ENCODE measurements at regions not wholly inside any gene's neighbourhood (a gene's known extent, or its start where the extent isn't known, plus 50 kb on each side); places are given as distances from the start of the nearest gene placed in this dataset.

DNA sequence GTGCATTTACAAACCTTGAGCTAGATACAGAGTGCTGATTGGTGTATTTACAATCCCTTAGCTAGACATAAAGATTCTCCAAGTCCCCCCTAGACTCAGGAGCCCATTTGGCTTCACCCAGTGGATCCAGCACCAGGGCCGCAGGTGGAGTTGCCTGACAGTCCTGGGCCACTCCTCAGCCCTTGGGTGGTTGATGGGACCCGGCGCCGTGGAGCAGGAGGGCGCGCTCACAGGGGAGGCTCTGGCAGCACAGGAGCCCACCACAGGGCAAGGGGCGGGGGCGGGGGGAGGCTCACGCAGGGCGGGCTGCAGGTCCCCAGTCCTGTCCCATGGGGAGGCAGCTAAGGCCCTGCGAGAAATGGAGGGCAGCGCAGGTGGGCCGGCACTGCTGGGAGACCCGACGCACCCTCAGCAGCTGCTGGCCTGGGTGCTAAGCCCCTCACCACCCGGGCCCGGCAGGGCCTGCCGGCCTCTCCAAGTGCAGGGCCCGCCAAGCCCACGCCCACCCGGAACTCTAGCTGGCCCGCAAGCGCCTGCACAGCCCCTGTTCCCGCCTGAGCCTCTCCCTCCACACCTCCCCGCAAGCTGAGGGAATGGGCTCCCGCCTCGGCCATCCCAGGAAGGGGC, 613.5 kb downstream of the TLE4 start:
- no peak for DNase-seq (ENCODE audit: low read depth in 1 of 2, low spot score in 1 of 2)

DNA sequence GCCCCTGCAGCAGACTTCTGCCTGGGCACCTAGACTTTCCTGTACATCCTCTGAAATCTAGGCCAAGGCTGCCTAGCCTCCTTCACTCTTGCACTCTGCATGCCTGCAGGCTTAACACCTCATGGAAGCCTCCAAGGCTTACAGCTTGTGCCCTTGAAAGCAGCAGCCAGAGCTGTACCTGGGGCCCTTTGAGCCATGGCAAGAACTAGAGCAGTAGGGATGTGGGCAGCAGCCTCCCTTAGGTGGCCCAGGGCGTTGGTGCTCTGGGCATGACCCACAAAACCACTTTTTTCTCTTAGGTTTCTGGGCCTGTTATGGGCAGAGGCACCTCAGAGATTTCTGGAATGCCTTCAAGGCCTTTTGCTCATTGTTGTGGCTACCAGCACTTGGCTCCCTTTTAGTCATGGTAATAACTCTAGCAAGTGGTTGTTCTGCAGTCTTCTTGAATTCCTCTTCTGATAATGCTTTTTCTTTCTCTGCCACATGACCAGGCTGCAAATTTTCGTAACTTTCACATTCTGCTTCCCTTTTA, 606.2 kb downstream of the TLE4 start:
- no peak for DNase-seq (ENCODE audit: low read depth in 1 of 2, low spot score in 1 of 2)

DNA sequence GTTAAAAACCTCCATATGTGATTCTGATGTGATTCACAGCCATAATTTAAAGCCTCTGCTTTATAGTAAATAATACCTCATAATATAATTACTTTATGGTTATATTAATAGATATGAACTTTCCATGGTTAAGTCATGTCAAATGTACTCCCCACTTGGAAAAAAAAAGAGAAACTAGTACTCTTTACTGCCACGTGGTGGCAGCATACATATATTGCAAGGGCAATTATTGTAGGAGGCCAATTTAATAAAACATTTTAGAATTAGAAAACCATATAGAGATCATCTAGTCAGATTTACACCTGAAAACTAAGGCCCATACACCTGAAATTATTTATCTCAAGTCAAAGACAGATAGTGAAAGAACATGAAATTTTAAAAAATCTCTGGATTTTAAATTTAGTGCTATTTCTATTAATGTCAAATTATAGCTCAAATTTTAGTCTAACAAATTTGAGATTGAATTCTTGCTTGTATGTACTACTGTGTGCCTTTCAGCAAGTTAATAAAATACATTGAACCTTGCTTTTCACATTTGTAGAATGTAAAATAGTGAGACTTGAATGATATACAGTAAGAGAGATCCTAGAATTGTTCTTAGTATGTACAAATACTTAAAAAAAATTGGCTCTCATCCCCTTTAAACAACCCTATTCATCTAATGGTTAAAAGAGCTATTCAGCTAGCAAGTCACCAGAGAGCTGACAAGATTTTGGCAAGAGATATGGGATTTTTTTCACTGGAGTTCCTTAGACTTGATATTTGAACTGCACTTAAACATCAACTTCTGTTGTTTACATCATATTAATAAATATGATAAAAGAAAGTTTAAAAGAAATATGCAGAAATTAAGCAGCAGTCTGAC, 603.8 kb downstream of the TLE4 start:
- no peak for DNase-seq (ENCODE audit: low read depth in 1 of 2, low spot score in 1 of 2)

DNA sequence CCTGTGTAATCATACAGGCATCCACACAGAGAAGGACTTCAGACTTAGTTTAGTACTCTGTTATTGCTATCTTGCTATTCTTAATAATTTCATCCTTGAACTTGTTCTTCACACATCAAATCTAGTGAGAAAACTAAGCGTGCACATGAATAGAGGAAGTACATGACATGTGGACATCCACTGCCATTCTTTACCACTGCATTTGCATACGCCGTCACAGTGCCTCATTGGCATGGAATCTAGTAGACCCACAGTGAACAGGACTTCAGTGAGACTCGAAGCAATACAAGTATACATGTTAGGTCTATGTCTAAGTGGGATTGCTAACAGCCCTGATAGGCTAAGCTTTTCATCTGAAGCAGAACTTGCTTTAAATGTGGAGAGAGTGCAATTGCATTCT, 592.1 kb downstream of the TLE4 start:
- DNase-seq (ENCODE audit: low read depth in 1 of 2, low spot score in 1 of 2) = no peak

DNA sequence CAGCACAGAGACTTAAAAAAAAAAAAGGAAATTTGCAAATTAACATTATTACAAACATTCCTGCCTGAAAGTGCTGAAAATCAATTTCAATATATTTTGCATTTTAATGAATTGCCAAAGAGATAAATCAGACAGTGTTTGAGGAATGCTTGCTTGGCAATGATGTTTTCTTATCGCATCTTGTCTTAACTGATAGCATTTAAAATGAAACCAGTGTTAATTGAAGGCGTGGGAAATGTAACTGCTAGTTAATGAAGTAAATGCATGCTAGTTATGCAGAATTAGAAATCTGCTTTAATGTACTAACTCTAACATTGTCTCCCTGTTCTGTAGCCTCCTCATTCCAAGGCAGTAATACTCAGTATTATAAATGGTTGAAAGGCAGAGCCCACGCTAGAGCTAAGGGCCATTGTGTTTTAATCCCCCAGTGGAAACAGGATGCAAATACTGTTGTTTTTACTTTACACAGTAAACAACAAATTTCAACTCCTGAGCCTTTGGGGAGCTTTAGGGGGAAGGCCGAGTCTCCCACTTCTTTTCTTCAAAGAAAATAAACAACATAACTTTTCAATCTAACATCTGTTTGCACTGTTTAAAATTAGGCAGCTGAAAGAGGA, 586.9 kb downstream of the TLE4 start:
- no peak for DNase-seq (ENCODE audit: low read depth in 1 of 2, low spot score in 1 of 2)

DNA sequence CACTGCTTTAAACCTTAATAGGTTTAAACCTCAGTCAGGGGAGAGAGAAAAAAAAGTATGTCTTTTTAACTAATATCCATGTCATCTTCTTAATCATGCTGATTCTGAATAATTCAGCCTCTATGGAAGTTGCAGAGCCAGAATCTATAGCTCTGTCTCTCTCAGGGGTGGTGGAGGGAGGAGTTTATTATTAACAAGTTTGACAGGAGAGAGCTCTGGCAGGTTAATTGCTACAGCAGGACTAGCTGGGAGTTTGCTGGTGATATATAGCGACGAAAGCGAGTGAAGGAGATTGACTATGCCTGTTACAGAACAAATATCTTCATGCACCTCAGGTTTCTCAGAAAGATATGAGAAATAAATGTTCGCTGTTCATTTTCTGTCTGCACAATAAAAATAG, 586.4 kb downstream of the TLE4 start:
- no peak for DNase-seq (ENCODE audit: low read depth in 1 of 2, low spot score in 1 of 2)

DNA sequence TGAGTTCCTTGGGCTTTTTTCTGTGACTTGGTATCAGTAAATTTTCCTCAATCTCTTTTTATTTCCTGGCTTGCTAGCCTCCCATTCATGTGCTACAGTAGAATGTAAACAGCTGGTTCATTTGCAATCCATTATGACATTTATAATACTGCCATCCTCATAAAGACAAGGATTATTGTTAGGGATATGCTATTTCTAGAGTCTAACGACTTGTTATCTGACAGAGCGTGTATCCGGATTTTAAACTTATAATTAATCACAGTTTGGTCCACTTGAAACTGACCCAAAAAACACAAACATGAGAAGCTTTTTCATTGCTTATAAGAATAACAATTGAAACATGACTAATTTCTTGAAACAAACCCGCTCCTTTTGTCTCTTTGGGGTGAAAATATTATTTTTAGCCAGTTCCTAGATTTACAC, 585.8 kb downstream of the TLE4 start:
- no peak for DNase-seq (ENCODE audit: low read depth in 1 of 2, low spot score in 1 of 2)

DNA sequence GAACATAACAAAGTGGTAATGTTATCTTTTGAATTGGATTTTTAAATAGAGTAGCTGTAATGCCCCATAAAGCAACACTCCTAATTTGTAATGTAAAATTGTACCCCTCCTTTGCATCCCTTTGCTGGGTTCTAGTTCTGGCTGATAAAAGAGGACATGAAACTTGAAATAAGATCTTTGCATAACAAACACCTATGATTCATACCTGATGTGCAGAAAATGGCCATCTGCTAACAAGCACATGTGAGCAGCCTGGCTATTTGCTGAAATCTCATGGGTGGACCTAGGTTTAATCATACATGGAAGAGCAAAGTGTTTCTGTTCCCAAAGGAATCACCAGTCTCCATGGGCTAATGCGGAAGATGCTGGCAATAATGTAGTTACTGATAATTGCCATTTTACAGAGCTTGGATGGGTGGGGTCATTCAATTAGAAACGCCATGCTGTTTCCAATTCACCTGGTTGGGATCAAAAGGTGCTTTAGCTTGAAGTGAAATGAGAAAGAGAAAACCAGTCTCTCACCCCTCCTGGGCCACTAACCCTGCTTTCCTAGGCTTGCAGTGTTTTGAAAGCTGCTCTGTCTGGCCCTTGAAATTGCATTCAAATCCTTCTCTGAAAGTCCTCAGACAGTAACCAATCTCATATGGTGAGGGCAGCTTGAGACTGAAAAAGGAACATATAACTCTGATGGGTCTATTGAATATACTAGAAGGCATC, 585.1 kb downstream of the TLE4 start:
- DNase-seq (ENCODE audit: low read depth in 1 of 2, low spot score in 1 of 2) = no peak

DNA sequence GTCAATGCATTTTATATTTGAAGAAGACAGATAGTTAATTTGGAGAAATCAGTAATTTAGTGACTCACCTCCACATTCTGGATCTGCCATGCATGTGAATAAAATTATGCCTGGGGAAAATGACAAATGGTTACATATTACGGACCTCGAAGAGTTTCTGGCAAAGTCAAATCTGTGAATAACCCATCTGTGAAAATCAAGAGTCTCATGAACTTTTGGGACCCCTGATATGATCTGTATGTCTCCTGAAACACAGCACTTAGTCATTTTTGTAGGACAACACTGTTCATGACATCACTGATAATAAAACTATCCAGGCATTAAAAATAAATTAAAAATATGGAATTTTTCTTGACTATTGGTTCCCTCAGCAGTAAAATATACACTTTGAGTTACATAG, 584.5 kb downstream of the TLE4 start:
- DNase-seq (ENCODE audit: low read depth in 1 of 2, low spot score in 1 of 2) = no peak

DNA sequence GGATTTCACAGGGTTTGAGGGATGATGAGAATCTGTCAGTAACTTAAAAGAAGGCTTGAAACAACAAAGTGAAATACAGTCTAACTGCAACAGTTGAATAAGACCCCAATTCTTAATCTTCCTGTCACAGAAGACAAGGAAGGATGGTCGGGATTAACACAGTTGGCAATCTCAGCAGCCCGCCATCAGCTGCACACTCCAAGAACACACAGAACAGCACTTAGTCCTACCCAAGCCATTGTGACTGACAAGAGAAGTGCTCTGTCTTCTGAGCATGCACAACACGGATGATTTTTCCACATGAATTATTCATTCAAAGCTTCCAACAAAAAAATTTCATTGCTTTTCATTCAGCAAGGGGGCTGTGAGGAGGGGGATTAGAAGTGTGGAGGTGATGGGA, 576.1 kb downstream of the TLE4 start:
- DNase-seq (ENCODE audit: low read depth in 1 of 2, low spot score in 1 of 2) = no peak

DNA sequence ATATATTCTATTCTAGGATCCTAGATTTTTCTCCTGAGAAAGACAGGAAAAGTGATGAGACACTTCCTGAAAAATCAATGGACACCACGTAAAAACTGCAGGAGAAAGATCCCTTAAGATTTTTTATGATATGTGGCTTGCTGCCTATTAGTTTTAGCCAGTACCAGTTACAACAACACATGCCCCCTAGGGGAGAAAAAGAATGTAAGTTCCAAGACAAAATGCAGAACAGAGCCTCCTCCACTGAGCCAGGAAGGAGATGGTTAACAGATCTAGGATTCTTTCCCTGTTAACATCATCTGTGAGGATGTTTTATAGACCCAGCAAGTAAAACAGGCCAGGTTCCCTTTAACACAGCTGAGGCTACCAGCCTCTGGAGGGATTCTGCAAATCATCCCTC, 574.7 kb downstream of the TLE4 start:
- no peak for DNase-seq (ENCODE audit: low read depth in 1 of 2, low spot score in 1 of 2)

DNA sequence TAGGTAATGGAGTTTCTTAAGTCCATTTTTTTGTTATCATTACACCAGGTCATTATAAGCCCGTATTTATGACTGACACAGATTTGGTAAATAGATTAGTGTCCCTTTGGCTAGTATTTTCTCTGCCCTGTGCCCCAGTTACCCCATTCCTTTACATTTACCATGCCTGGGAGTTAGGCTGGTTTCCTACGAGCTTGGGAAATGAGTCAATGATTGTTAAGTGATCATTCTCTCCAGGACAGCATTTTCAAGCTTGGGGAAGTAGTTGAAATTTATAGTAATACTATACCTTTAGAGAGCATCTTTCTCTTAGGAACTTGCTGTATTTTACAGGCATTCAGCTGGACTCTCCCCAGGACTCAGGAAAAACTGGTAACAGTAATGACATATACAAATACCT, 573.1 kb downstream of the TLE4 start:
- no peak for DNase-seq (ENCODE audit: low read depth in 1 of 2, low spot score in 1 of 2)

DNA sequence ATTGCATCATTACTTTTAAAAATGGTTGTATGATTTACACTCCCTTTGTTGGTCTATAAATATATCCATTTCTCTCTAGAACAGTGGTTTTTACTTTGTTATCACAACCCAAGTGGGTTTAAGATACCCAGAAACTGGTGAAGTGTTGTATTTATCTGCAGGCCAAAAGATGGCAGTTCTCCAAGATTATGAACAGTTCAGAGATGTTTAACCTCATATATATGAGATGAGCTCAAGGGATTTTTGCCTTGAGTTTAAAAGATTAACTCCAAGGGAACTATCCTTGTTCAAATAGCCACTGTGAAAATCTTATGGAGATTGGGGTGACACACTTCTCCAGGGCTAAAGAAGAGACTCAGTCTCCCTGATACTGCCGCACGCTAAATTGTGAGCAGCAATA, 572.6 kb downstream of the TLE4 start:
- DNase-seq (ENCODE audit: low read depth in 1 of 2, low spot score in 1 of 2) = no peak

DNA sequence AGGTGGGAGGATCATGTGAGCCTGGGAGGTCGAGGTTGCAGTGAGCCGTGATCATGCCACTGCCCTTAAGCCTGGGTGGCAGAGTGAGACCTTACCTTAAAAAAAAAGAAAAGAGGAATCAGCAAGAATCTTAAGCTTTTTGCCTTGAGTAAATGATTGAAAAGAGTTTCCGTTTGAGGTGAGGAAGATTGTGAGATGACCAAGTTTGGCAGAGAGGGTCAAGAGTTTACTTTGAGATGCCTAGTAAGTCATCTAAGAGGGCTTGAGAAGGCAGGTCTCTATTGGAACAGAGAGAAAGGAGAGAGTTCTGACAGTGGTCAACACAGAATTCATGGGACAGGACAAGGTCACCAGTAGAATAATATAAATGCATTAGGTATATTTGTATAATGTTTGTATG, 572.1 kb downstream of the TLE4 start:
- DNase-seq (ENCODE audit: low read depth in 1 of 2, low spot score in 1 of 2) = no peak

DNA sequence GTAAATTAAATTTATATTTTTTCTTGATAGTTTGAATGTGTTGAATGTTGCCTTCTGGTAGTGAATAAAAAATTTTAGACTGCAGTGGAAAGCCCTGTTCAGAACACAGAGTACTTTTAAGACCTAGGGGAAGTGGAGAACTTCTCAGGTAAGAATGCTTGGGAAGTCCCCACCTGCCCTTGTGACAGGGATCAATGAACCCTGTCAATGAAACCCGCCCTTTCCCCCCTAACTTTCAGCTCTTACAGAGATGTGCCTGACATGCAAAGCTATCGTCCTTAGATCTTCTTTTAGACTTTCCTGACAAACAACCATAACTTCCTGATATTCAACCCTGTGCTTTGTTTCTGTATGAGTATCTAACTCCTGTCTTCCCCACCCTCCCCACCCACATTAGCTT, 562.7 kb downstream of the TLE4 start:
- DNase-seq (ENCODE audit: low read depth in 1 of 2, low spot score in 1 of 2) = no peak

DNA sequence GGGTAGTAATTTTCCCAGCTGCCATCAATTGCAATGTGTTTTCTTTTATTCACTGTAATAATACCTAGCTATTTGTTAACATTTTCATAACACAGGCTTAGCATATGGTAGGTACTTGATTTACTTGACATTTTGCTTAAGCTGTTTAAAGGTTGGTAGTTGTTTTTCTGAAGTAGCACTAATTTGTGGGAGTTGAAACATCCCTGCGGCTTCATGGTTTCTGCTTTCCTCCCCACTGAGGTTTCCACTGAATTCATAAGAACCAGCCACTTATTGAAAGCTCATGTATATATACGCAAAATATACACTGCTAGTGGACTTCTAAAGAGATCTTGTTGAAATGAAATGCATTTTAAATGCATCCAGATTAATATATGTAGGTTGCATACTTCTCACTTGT, 559.9 kb downstream of the TLE4 start:
- DNase-seq (ENCODE audit: low read depth in 1 of 2, low spot score in 1 of 2) = no peak

DNA sequence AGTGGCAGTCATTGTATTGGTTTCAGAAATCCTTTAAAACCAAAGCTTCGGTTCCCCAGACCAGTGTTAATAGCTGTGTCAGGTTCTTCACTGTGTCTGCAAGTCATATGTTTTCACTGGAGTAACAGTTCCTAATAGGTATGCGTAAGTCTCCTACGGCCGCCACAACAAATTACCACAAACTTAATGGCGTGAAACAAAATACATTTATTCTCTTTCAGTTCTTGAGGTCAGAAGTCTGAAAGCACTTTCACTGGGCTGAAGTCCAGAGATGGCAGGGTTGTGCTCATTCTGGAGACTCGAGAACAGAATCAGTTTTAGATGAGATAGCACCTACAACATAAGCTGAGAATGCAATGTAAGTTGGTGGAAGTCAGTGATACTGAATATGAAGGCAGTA, 556.2 kb downstream of the TLE4 start:
- DNase-seq (ENCODE audit: low read depth in 1 of 2, low spot score in 1 of 2) = no peak

DNA sequence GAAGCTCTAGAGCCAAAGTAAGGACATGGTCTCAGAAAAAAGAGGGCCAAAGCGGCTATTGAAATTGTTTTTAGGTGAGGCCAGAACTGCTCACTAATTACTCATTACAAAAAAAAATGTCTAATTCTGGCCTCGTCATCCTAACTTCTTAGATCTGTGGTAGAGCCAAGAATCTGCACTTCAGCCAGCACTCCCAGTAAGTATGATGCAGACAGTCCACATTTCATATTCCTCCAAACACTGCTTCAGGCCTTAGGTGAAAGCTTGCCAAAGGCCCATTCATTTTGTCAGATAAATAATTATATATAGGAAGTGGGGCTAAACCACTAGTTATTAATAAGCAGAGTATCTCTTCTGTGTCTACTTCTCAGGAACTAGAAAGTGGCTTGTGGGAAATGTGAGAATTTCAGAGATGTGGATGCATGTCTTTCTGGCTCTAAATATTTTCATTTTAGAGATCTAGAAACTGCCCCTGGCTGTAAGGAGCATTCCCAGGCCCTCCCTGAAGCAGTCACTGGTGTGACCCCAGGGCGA, 554.0 kb downstream of the TLE4 start:
- no peak for DNase-seq (ENCODE audit: low read depth in 1 of 2, low spot score in 1 of 2)

DNA sequence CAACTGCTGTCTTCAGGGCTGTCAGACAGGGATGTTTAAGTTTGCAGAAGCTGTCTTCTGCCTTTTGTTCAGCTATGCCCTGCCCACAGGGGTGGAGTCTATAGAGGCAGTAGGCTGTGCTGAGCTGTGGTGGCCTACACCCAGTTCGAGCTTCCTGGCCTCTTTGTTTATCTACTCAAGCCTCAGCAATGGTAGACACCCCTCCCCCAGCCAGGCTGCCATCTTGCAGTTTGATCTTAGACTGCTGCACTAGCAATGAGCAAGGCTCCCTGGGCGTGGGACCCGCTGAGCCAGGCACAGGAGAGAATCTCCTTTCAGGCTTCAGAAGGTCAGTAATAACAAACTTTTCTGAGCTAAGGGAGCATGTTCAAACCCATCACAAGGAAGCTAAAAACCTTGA, 545.3 kb downstream of the TLE4 start:
- no peak for DNase-seq (ENCODE audit: low read depth in 1 of 2, low spot score in 1 of 2)

DNA sequence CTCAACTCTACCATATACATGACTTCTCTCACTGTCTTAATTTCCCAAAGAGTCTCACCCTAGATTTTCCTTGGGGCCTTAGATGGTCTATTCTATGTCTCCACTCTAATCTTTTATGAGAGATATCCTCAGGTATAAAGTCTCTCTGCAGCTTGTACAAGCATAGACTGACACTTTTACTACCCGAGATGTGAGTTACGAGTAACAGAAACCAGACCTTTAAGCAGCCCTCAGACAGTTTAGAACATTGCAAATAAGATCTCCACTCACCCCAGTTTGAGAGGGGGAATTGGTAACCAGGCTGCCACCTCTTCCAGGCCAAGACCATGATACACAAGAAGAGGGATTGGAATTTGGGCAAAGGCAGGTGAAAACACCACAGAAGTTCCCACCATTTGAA, 542.5 kb downstream of the TLE4 start:
- no peak for DNase-seq (ENCODE audit: low read depth in 1 of 2, low spot score in 1 of 2)

DNA sequence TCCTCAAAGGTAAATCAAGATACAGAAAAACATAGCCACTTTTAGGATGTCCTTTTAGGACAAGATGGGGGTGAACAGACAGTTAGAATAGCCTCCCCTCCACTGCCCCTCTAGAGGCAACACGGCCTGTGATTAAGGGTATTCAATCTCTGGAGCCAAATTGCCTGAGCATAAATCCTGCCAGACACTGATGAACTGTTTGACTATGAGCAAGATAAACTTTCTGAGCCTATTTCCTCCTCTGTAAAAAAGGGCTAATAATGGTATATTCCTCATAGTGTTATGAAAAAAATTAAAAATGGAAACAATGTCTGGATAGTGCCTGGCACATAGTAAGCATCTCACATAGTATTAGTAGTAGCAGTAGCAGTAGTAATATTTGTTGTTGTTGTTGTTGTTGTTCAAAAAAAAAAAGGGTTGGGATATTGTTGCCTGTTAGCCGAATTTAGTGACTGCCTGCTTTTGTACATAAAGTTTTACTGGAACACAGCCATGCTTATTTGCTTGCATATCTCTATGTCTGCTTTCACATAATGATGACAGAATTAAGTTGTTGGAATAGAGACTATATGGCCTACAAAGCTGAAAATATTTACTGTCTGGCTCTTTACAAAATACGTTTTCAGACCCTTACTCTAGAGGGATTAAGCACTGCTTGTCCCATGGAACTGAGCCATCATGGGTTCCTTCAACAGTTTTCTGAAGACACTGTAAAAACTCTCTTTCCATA, 536.3 kb downstream of the TLE4 start:
- no peak for DNase-seq (ENCODE audit: low read depth in 1 of 2, low spot score in 1 of 2)

Data from activated T-helper 1 cell treated with anti-CD3 and anti-CD28 coated beads, Interleukin-2, amount 50 U/mL, for 16 hours (primary cell).